Ureter (tissue), 1 donor: ENCODE measurements at regions not wholly inside any gene's neighbourhood (a gene's known extent, or its start where the extent isn't known, plus 50 kb on each side); places are given as distances from the start of the nearest gene placed in this dataset.

Experiments
- DNase-seq: peaks from one replicate; pipeline ENCODE4 v3.0.0-alpha.2; 2020; ENCODE audit warnings: low spot score
- donor health status: DM: yes; HTN: yes; CAD: no.

DNA sequence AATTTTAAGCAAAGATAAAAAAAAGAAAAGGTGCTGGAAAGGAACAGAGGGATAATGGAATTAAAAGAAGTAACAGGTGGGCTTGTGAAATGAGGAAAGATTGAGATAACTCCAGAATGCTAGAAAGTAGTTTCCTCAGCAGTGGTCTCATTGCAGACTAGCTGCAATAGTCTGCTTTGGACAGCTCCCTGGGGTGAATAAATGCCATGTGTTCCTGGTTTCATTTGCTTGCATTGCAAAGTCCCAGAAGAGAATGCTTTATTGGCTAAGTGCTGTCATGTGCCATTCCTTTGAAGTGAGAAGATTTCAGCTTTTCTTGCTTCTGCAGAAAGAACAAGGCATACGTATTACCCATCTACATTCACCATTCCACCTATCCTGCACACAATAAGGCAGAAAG, 478.8 kb upstream of the RAG2 start:
- DNase-seq, result no peak

GRCh38 chr11:37072538-37073055, 474.6 kb upstream of the RAG2 start:
- no peak for DNase-seq

DNA sequence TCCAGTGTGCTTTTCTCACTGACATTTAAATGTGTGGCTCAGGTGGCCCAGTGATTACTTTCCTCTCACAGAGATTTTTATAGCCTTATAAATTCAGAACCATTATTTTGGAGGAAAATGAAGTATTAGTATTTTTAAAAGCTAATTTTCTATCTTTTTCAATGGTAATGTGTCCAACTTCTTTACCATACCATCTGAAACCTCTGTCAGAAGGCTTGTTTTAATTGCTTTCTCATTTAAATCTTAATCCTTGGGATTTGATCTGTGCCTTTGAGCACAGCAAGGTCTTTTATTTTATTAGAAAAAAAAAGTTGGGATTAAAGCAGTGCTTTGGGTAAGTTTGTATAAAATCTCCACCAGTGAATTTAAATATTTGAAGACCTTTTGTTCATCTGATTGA, 452.3 kb upstream of the RAG2 start:
- DNase-seq, result no peak

DNA sequence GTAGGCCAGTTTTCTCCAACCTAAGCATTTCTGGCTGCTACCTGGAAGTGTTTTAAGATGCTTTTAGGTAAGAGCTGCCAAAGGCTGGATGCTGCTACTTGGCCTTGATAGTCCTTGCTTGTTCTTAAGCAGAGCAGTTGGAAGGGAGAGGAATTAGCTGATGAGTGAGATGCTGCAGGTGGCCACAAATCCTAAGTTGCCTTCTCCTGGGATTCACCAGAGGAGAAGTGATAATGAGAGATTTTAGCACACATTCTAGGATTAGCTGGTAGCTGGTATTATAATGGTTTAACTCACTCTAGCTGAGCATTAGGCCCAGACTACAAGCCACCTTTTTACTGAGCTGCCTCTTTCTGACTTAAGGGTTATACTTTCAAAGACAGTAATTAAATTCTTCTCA, 442.9 kb upstream of the RAG2 start:
- DNase-seq, result no peak

GRCh38 chr11:37038911-37039310, 440.9 kb upstream of the RAG2 start:
- no peak for DNase-seq

DNA sequence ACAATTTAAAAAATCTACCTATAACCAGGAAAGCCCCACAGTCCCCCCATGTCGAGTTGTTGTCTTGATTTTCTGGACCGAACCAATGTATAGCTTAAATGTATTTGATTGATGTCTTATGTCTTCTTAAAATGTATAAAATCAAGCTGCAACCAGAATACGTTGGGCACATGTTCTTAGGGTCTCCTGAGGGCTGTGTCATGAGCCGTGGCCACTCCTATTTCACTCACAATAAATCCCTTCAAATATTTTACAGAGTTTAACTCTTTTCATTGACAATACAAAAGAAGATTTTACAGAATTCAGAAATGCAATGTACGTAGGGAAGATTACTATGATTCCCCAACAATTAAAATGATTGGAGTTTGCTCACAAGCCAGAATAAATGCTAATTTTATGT, 428.7 kb upstream of the RAG2 start:
- no peak for DNase-seq

DNA sequence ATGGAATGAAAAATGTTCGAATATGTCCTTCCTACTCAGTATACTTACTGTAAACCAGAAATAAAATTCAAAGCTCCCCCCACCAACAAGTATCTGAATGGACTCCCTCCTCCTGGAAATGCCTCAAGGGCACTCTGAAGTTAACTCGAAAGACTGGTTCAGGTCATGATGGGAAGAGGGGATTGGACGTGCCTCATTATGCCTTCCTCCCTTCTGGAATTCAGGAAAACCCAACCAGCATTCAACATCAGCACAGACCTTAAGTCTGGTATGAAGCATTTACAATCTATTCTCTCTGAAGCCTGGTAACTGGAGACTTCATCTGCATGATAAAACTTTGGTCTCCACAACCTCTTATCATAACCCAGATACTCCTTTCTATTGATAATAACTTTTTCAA, 428.3 kb upstream of the RAG2 start:
- no peak for DNase-seq

DNA sequence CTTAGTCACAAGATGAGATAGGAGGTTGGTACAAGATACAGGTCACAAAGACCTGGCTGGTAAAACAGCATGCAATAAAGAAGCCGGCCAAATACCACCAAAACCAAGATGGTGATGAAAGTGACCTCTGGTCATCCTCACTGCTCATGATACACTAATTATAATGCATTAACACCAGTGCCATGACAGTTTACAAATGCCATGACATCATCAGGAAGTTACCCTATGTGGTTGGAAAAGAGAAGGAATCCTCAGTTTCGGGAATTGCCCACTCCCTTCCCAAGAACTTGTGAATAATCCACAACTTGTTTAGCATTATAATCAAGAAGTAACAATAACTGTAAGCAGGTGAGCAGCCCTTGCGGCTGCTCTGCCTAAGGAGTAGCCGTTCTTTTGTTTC, 408.5 kb upstream of the RAG2 start:
- DNase-seq, result no peak

DNA sequence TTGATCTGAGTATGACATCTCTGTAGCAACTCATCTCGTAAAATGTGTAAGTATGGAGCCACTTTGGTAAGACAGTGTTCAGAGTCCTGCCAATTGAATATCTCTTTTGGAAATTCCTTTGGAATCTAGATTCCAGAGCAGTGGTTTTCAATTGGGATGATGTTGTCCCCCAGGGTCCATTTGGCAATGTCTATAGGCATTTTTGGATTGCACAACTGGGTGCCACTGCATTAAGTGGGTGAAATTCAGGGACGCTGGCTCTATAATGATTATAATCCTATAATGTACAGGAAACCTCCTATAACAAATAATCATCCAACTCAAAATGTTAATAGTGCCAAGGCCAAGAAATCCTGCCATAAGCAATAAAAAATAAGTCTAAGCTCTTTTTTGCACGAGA, 404.8 kb upstream of the RAG2 start:
- no peak for DNase-seq

DNA sequence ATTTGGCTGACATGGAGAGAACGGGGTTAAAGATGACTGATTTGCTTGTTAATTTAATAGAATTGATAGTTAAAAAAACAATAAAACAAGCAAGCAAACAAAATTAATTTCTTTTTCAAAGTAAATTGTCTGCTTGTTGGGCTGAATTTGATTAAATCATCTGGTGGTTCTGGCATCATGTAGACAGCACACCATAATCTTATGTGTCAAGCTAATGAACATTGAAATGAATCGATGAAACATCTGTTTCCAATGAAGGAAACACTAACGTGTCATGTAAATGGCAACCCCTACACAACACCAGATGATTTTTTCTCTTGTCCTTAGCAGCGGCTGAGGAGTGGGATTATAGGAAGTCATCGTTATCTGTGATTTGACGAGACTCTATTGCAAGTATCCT, 399.6 kb upstream of the RAG2 start:
- DNase-seq, result no peak

DNA sequence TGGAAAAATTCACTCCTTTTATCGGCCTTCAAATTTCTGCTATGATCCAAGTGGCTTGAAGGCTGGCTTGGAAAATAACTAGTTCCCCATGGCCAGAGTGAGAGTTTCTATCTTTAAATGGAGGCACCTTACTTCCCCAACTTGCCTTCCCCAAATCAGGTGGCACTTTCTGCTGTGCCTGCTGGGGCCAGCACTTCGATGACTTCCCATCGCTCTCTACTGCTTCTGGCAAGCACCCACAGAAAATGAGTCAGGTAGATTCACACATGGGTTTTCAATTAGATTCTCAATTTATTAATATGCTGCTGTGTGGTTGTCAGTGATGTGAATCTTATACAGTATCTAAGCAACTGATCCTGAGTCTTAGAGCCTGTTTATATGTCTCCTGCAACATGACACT, 398.8 kb upstream of the RAG2 start:
- no peak for DNase-seq

DNA sequence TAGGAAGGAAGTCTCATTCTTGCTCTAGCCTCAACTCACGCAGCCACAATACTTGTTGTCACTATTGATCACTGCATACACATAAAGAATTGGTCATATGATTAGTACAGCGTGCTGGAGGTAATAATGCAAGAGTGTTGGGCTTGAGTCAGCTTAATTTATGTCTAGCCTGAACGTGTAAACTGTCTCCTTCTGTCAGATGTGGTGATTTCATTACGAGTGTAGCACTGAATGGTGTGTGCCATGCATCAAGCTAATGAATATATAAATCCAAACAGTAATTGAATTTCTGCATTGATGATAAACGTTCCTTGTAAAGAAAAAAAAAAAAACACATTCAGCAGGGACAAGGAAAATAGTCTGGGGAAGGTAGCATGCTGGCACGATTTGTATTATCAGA, 396.2 kb upstream of the RAG2 start:
- DNase-seq, result no peak

GRCh38 chr11:36988556-36988955, 390.5 kb upstream of the RAG2 start:
- DNase-seq, result no peak

DNA sequence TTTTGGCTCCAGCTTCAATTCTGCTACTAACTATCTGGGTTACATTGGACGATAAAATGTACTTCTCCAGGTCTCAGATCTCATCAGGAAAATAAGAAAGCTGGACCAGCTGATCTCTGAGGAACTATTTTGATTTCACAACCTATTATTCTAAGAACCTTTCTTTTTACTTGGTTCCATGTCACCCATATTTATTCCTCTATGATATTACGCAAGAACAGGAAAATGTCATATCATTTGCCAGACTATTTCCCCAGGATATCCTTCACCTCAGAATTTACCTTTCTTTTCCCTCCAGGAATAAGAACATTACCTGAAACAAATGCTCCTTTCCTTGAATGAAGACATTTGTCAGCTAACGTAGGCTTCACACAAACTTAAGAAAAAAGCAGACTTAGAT, 387.5 kb upstream of the RAG2 start:
- DNase-seq, result no peak

DNA sequence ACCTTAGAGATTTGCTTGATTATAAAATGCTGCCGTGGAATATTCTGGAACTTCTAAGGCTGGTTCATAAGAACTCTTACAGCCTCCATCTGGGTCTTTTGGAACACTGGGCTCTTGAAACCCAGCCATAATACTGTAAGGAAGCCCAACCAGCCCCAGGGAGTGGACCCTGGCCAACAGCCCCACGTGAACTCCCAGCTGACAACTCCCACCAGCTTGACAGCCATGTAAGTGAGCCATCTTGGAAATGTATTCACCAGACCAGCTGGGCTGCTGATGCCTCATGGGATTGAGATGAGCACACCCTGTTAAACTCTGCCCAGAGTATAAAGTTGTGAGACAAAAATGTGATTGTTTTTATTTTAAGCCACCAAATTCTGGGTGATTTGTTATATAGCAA, 378.7 kb upstream of the RAG2 start:
- no peak for DNase-seq

- no peak for DNase-seq
Observed at GRCh38 chr11:36974771-36975170, 376.7 kb upstream of the RAG2 start.

GRCh38 chr11:36953976-36954375, 355.9 kb upstream of the RAG2 start:
- no peak for DNase-seq

DNA sequence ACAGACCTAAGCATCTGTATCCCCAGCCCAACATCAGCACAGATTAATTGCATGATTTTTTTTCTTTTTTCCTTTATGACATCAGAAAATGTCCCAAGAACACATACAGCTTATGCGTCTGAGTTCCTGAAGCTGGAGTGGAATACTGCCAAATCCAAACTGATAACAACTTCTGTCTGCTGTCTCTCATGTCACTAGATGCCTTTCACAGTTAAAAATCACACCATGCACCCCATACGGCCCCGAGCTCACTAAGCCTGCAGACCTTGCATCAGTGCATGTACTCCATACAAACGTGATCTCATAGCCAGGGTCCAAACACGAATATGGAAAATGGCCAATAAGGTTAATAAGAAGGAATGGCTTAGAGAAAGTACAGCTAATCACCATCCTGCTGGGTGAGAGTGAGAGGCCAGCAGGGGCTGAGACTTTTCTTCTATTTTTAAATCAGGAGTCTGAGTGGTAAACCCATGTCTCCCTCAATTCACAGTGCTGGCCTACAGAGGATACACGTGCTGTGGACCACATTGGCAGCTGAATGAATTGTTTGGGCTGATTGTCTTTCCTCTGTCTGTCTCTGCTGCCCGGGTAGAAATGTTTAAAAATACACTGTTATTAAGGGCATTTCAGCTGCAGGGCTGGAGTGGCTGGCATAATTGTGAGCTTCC, 350.6 kb upstream of the RAG2 start:
- DNase-seq, result no peak

- no peak for DNase-seq
Observed at GRCh38 chr11:36945384-36945783, 347.3 kb upstream of the RAG2 start.

DNA sequence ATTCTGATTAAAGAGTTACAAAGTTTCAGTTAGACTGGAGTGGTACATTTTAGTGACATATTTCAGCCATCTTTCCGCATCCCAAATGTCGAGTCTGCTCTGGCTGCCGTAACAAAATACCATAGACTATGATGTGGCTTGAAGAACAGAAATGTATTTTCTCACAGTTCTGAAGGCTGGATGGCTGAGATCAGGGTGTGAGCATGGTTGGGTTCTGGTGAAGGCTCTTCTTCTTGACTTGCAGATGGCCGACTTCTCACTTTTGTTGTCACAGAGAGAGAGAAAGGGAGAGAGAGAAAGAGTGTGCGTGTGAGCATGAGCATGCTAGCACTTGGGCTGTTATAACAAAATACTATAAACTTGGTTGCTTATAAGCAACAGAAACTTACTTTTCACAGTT, 335.4 kb upstream of the RAG2 start:
- DNase-seq, result no peak

GRCh38 chr11:36931139-36931538, 333.1 kb upstream of the RAG2 start:
- DNase-seq, result no peak

DNA sequence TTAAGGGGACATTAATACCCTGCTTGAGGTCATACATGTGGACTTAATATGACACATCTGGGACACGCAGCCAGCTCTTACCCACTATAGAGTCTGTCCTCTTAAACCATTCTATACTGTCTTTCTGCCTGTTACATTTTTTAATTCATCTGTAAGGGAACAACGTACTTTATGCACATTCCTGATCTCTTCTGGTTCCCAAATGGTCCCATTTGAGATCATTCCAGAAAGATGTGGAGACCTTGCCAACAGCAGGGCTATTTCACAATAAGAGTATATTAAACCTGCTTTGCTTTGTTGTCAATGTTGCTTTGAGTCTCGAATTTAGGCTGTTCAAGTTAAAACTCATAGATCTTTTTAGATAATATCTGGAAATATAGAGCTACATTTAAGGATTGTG, 332.2 kb upstream of the RAG2 start:
- DNase-seq, result no peak

DNA sequence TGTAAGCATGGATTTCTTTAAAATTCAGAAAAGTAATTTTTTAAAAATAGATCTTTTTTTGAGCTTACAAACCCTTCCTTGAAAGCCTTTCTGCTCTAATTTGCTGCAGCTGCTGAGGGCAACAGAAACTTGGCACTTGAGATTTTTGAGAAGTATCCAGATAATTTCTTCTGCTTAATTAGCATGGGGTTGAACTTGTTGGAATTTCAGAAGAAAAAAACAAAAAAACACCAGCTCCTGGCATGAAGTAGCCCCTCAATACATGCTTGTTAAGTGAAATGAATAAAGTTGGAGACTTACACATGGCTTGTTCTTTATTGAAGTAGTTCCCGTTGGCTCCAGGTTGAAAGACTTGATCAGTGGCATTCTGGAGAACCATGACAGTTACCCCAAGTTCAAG, 331.4 kb upstream of the RAG2 start:
- no peak for DNase-seq

- no peak for DNase-seq
Observed at GRCh38 chr11:36928621-36929020, 330.6 kb upstream of the RAG2 start.
